Activated CD4-positive, alpha-beta memory T cell treated with anti-CD3 and anti-CD28 coated beads, Interleukin-2, amount 10 ng/mL, durations not matched to agents 7 days and 5 days (primary cell): ENCODE measurements at regions not wholly inside any gene's neighbourhood (a gene's known extent, or its start where the extent isn't known, plus 50 kb on each side); places are given as distances from the start of the nearest gene placed in this dataset.

Experiments
- CTCF ChIA-PET: fragments of 350-600 bp; sonication (Branson Sonifier 250); formaldehyde crosslinking; loops from one replicate; lab custom pipeline; 2021; ENCODE audit warnings: antibody characterized with exemption, inconsistent platforms; lab: Charles Lee
- POLR2A ChIA-PET: fragments of 350-600 bp; sonication (Branson Sonifier 250); formaldehyde crosslinking; loops from one replicate; lab custom pipeline; 2021; ENCODE audit warnings: antibody characterized with exemption; lab: Charles Lee
- DNase-seq: peaks from one replicate; pipeline ENCODE4 v3.0.0-alpha.2; 2020
- H3K27ac Mint-ChIP-seq: one replicate; pipeline ENCODE4 v1.8.0; 2021; ENCODE audit warnings: mild to moderate bottlenecking, mixed read lengths
- H3K27me3 Mint-ChIP-seq: one replicate; pipeline ENCODE4 v1.8.0; 2021; ENCODE audit warnings: mixed read lengths
- H3K36me3 Mint-ChIP-seq: one replicate; pipeline ENCODE4 v1.8.0; 2021; ENCODE audit warnings: low read depth, mixed read lengths
- H3K4me1 Mint-ChIP-seq: one replicate; pipeline ENCODE4 v1.8.0; 2021; ENCODE audit warnings: mixed read lengths
- H3K4me3 Mint-ChIP-seq: one replicate; pipeline ENCODE4 v1.8.0; 2021; ENCODE audit warnings: mild to moderate bottlenecking, mixed read lengths
- H3K9me3 Mint-ChIP-seq: one replicate; pipeline ENCODE4 v1.8.0; 2021; ENCODE audit warnings: mixed read lengths

DNA sequence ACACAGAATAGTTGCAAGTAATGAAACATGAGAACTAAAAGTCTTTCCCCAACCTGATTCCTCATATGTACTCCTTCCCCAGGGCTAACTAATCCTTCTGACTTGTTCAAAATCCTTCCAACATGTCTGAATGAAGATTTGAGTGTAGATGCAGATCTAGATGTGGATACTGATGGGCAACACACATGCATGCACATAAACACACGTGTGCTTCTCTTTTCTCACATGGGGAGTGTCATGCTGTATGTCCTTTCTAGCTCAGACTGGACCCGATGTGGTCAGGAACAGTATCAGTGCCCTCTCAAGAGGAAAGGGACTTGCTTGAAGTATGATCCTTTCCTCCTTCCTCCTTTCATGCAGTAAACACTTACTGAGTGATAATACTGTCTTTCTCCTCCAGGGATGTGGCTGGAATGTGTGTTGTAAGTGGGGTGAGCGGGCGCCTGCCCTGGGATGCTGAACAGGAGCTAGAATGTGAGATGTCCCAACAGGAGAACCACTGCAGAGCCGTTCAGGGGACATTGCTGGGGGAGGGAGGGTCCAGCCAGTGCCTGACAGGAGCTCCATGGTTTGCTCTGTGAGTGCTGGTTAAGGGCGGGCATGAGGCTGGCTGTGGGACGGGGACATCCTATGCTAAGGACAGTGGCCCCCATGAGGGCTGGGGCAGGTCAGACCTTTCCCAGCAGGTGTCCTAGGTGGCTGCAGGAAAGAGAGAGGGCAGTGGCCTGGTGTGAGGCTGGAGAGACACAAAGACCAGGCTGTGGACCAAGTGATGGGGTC lies 146.9 kb downstream of the TEX29 start:
- H3K27me3 Mint-ChIP-seq: peaks cover 21% of the 10 kb centered on the region
- no peaks in the 10 kb centered on the region for H3K36me3 Mint-ChIP-seq
- H3K27ac Mint-ChIP-seq: no peak overlapping the region
- CTCF ChIA-PET: no interaction called here
- no peaks in the 10 kb centered on the region for H3K9me3 Mint-ChIP-seq
- H3K4me3 Mint-ChIP-seq: no peak overlapping the region
- H3K4me1 Mint-ChIP-seq: no peaks in the 10 kb centered on the region
- peak; percentile 4 for DNase-seq
- POLR2A ChIA-PET: no interaction called here

DNA sequence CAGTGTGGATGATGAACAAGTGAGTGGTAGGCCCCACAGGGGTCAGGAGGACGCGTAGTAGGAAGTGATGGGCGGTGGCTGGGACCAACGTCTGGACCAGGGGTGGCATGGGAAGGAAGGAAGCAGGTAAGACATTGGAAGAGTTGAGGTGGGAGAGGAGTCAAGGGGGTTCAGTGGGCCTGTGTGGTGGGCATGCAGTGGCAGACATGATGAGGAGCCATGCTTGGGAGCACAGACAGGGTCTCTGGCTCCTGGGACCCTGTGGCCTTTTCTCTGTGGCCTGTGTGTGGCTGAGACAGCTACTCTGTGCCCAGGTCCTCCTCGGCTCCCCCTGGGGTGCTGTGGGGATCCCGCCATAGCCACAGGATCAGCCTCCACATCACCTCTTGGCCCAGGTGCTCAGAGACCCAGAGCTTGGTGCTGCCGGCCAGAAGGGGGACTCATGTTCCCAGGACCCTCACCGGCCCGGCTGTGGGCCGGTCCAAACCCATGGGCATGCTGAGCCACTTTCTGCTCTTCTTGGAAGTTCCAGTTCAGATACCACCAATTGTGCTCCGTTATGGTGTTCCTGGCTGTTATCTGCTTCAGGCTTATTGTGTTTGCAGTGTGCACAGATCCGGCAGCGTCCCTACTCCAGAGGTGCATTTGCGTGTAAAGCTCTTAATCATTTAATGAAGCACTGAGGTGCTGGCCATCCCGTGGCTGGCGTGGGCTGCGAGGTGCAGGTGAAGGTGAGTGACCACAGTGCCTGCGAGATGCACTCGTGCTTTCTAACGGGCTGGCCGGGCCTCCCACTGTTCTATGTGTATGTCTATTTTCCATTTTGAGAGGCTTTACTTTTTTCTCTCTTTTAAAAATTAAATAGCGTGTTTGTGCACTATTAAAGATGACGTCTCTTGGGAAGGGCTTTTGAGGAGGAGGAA lies 147.9 kb downstream of the TEX29 start:
- peak; percentile 4 for DNase-seq
- Mint-ChIP-seq H3K27me3 (peaks cover 21% of the 10 kb centered on the region), H3K27ac (no peak overlapping the region), H3K9me3 (no peaks in the 10 kb centered on the region), H3K4me3 (no peak overlapping the region), H3K36me3 (no peaks in the 10 kb centered on the region), H3K4me1 (no peaks in the 10 kb centered on the region)
- POLR2A ChIA-PET: no interaction called here
- CTCF ChIA-PET: interaction anchor here (0.7 kb wide), 1 partner anchor 1934 kb away, joined by 3 read pairs; no protein-coding TSS in a partner anchor

DNA sequence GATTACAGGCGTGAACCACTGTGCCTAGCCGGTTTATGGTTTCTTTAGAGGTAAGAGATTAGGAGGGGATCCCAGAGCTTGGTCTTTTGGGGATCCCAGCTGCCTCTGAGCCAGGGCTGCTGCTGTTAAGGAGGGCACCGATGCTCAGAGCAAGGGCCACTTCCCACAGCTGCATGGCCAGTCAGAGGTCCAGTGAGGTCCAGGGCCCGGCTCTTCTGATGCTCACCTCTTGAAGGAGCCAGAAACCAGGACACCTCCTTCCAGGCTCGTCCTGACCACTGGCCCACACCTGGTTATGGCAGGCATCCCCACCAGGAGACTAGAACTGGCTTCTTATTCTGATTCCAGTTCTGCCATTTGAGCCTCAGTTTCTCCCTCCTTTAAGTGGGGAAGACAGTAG lies 149.0 kb downstream of the TEX29 start:
- ChIA-PET POLR2A (no interaction called here), CTCF (interaction anchor here (0.7 kb wide), 1 partner anchor 1935 kb away, joined by 3 read pairs; no protein-coding TSS in a partner anchor)
- H3K9me3 Mint-ChIP-seq: no peaks in the 10 kb centered on the region
- no peaks in the 10 kb centered on the region for H3K4me1 Mint-ChIP-seq
- DNase-seq: no peak
- no peak overlapping the region for H3K4me3 Mint-ChIP-seq
- no peaks in the 10 kb centered on the region for H3K36me3 Mint-ChIP-seq
- H3K27ac Mint-ChIP-seq: no peak overlapping the region
- peaks cover 16% of the 10 kb centered on the region for H3K27me3 Mint-ChIP-seq

- no peak for DNase-seq
- H3K27me3 Mint-ChIP-seq: peaks cover 12% of the 10 kb centered on the region
Measured at GRCh38 chr13:111469916-111470506, 149.6 kb downstream of the TEX29 start.

DNA sequence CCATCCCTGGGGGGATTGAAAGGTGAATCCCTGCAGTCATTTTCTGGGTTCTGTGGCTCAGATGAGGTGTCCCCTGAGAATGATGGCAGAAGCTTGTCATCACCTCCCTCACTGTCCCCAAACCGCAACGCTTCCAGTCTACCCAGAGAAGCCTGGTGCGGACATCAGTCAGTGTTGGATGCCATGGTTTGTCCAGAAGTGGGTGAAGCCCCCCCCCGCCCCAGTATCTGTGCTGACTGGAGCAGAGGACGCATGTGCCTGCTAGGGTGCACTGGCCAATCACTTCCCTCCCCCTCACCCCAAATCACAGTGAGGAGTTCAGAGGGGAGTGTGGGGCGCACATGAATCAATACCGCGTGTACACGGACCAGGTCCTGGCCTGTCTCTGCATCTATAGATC lies 150.5 kb downstream of the TEX29 start:
- H3K36me3 Mint-ChIP-seq: no peaks in the 10 kb centered on the region
- CTCF ChIA-PET: no interaction called here
- no peak overlapping the region for H3K27ac Mint-ChIP-seq
- H3K4me1 Mint-ChIP-seq: no peaks in the 10 kb centered on the region
- H3K27me3 Mint-ChIP-seq: peaks cover 8% of the 10 kb centered on the region
- no peaks in the 10 kb centered on the region for H3K9me3 Mint-ChIP-seq
- H3K4me3 Mint-ChIP-seq: no peak overlapping the region
- POLR2A ChIA-PET: no interaction called here
- no peak for DNase-seq

More at GRCh38 chr13:111469916-111470506, 149.6 kb downstream of the TEX29 start:
- H3K27ac Mint-ChIP-seq: no peak overlapping the region
- POLR2A ChIA-PET: no interaction called here
- no peaks in the 10 kb centered on the region for H3K36me3 Mint-ChIP-seq
- H3K4me1 Mint-ChIP-seq: no peaks in the 10 kb centered on the region
- H3K9me3 Mint-ChIP-seq: no peaks in the 10 kb centered on the region
- no peak overlapping the region for H3K4me3 Mint-ChIP-seq
- CTCF ChIA-PET: no interaction called here

GRCh38 chr13:111472083-111472482 lies 151.6 kb downstream of the TEX29 start:
- DNase-seq: no peak
- Mint-ChIP-seq H3K4me3 (no peak overlapping the region), H3K27ac (no peak overlapping the region), H3K27me3 (peaks cover 2% of the 10 kb centered on the region), H3K9me3 (no peaks in the 10 kb centered on the region), H3K4me1 (no peaks in the 10 kb centered on the region), H3K36me3 (no peaks in the 10 kb centered on the region)
- CTCF ChIA-PET: no interaction called here
- POLR2A ChIA-PET: no interaction called here

DNA sequence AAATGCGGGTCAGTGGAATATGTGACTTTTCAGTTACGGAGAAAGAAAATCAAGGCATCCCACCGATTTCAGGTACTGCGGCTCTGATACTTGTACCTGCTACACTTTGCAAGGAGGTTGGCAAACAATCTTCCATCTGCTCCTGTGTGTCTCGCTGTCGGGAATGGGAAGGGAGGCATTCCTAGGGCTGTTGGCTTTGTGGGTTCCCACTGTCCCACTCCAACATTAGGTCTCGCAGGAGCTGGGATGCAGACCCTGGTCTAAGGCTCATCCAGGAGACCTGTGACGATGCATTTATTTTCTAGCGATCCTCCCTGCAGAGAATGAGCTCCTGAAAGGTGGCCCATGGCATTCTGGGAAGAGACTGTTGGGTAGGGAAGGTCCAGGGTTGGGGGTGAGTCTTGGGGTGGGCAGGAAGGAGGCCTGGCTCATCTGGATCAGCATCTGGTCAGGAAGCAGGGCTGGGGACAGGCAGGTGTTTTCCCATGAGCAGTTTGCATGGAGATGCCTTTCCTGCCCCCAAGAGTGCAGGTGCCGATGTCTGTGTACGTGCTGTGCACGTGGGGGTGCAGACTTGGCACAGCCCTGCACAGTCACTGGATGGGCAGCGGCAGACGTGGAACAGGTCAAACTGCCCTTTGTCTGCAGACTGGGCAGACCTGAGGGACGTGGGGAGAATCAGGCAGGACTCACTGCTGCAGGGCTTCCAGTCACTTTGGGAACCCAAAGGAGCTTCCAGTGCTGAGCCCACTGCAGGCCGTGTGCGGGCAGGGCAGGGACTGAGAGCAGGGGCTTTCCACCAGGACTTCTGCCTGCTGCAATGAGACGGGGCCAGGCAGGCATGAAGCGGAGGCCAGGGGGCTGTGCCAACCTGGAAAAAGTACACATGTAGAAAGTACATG lies 152.4 kb downstream of the TEX29 start:
- POLR2A ChIA-PET: no interaction called here
- Mint-ChIP-seq H3K36me3 (no peaks in the 10 kb centered on the region), H3K4me3 (no peak overlapping the region), H3K4me1 (no peaks in the 10 kb centered on the region), H3K27ac (no peak overlapping the region), H3K27me3 (no peaks in the 10 kb centered on the region), H3K9me3 (no peaks in the 10 kb centered on the region)
- peak; percentile 8 for DNase-seq
- CTCF ChIA-PET: interaction anchor here (0.7 kb wide), 1 partner anchor 405 kb away, joined by 3 read pairs; no protein-coding TSS in a partner anchor

DNA sequence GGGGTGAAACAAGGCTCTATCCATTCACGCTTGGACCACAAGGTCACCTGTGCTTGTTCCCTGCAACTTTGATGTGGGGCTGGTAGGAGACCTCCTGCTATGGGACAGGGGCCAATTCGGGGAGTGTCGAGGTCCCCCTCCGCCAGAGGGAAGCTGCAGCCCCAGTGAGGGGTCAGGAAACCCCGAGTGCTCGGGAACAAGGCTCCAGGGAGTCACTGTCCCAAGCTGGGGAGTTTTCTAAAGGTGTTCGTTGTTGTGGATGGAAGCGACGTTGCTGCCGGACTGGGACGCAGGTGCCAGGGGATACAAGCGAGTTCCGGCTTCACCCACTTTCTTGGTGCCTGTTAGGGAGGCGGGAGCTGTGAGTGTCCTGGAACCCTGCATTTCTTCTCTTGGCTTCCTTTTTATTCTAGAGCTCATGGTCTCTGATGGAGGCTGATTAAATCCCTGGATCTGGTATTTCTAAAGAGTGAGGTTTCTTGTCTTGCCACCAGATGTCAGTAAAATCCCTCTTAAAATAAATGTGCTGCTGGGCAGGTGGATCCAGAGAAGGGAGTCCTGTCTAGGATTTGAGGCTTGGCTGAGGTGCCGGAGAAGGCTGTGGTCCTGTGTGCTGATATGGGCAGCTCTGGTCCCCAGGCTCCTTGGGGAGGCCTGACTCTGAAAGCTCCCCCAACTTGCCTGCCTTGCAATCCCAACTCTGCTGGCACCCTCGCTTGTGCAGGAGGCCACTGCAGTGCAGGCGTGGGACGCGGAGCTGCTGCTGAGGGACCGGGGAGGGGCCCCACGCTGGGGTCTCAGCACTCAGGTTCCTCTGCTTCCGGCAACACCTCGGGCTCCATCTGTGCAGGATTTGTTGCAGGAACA lies 153.9 kb downstream of the TEX29 start:
- Mint-ChIP-seq H3K27me3 (no peaks in the 10 kb centered on the region), H3K9me3 (no peaks in the 10 kb centered on the region), H3K27ac (no peak overlapping the region), H3K4me3 (no peak overlapping the region), H3K4me1 (no peaks in the 10 kb centered on the region), H3K36me3 (no peaks in the 10 kb centered on the region)
- CTCF ChIA-PET: interaction anchor here (0.8 to 2.1 kb wide), 4 partner anchors 21 to 970 kb away, joined by 3 to 5 read pairs (median 4); no protein-coding TSS in a partner anchor
- DNase-seq: peak; percentile 9
- POLR2A ChIA-PET: no interaction called here

DNA sequence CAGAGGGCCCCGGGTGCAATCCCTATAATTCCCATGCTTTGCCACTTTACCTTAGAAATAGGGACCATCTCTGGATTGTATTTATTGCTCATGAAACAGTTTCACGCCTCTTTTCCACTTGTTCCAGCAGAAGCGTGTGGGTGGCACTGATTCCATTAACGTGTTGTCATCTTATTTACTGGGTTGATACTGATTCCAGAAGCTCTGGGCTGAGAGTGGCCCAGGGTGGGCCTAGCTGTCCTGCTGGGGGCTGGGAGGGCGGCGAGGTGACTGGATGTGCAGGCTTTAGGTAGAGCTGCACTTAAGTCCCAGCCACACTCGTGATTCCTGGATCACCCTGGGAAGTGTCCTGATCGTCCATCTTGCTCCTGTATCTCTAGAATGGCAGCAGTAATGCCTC lies 155.0 kb downstream of the TEX29 start:
- H3K36me3 Mint-ChIP-seq: no peaks in the 10 kb centered on the region
- H3K4me1 Mint-ChIP-seq: no peaks in the 10 kb centered on the region
- POLR2A ChIA-PET: no interaction called here
- CTCF ChIA-PET: interaction anchor here (0.8 to 2.1 kb wide), 2 partner anchors 966 to 969 kb away, joined by 3 to 5 read pairs; no protein-coding TSS in a partner anchor
- no peak overlapping the region for H3K4me3 Mint-ChIP-seq
- no peak overlapping the region for H3K27ac Mint-ChIP-seq
- H3K27me3 Mint-ChIP-seq: no peaks in the 10 kb centered on the region
- H3K9me3 Mint-ChIP-seq: no peaks in the 10 kb centered on the region
- no peak for DNase-seq

GRCh38 chr13:111476197-111476596 lies 155.8 kb downstream of the TEX29 start:
- CTCF ChIA-PET: no interaction called here

DNA sequence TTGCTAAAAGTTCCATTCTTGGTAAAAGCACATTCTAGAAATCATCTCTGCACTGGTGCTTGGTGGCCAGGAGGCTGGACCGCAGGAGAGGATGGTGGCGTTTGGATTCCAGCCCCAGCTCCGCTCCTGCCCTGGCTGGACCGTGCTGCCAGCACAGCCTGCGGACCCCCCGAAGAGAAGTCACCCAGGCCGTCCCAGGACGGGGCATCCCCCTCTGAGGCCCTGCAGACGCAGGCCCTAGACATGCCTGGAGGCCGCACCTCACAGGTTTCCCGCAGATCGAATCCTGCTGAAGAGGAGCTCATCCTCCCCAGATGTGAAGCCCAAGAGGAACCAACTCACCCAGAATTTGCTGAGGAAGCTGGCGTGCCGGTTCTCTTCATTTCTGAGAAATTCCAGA lies 159.0 kb downstream of the TEX29 start:
- Mint-ChIP-seq H3K4me3 (no peak overlapping the region), H3K36me3 (no peaks in the 10 kb centered on the region)
- CTCF ChIA-PET: no interaction called here

More at GRCh38 chr13:111476197-111476596, 155.8 kb downstream of the TEX29 start:
- Mint-ChIP-seq H3K4me1 (no peaks in the 10 kb centered on the region), H3K36me3 (no peaks in the 10 kb centered on the region), H3K27ac (no peak overlapping the region), H3K4me3 (no peak overlapping the region), H3K9me3 (no peaks in the 10 kb centered on the region), H3K27me3 (no peaks in the 10 kb centered on the region)
- POLR2A ChIA-PET: no interaction called here
- DNase-seq: no peak

More for the DNA sequence above, 159.0 kb downstream of the TEX29 start:
- DNase-seq: no peak
- Mint-ChIP-seq H3K27me3 (no peaks in the 10 kb centered on the region), H3K9me3 (no peaks in the 10 kb centered on the region), H3K4me1 (no peaks in the 10 kb centered on the region), H3K27ac (no peak overlapping the region)
- POLR2A ChIA-PET: no interaction called here
